ENCODE measurements at regions not wholly inside any gene's neighbourhood (a gene's known extent, or its start where the extent isn't known, plus 50 kb on each side); places are given as distances from the start of the nearest gene placed in this dataset.

DNA sequence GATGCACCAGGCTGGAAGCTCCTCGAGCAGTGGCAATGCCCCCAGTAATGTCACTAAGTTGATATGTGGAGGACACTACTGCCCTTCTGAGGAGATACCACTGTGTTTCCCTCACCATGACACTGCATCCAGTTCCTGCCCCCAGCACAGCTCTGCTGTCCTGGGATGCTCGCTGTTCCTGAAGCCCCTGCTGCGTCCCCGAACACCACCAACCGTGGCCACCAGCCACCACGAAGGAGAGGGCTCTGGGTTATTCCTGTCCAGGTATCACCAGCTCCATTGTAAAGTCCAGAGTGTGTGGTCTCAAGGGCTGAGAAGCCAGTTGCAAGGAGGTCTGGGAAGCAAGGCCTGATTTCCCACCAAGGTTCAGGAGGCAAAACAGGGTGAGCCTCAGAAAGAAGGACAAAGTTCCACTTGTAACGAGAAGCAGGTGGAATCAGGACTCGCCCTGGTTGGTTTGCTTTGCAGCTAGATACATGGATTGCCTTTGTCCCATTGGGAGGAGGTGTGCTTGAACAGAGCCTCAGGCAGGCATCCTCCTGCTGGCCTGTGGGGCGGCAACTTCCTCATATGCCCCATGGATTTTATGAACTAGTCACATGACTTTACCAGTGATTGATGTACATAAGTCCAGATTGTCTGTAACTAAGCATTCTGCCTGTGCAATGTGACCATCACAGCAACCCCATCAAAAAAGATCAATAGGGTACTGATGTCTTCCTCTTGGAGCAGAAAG is 427.0 kb upstream of the VSTM2A start:
- DNase-seq (ENCODE audit: low read depth in 1 of 2, low spot score in 2 of 2), result no peak
- Histone ChIP-seq H2BK15ac (ENCODE audit: low read length) (no peak overlapping the region), H3K79me1 (ENCODE audit: low read depth, low read length) (no peaks in the 10 kb centered on the region), H4K91ac (replicated peaks; ENCODE audit: insufficient read length, low read length) (no peak overlapping the region), H2BK5ac (ENCODE audit: low read depth, low read length) (no peak overlapping the region), H3K4me3 (ENCODE audit: extremely low read depth in 1 of 4, insufficient read depth in 2 of 4, low read depth in 3 of 4, low read length in 4 of 4) (no peak overlapping the region), H3K56ac (replicated peaks; ENCODE audit: insufficient read length, low read depth, low read length) (no peak overlapping the region), H3K14ac (ENCODE audit: insufficient read length) (no peak overlapping the region), H2BK12ac (ENCODE audit: low read depth, low read length) (no peak overlapping the region), H3K9ac (replicated peaks in 1 of 4; ENCODE audit: extremely low read depth in 1 of 4, low read depth in 3 of 4, low read length in 3 of 4) (no peak overlapping the region), H3K79me2 (ENCODE audit: control insufficient read depth in 1 of 2, insufficient read depth in 2 of 2, low read length in 2 of 2) (no peaks in the 10 kb centered on the region), H4K8ac (ENCODE audit: extremely low read depth, insufficient read depth, low read length) (no peak overlapping the region), H3K18ac (ENCODE audit: extremely low read depth, low read length) (no peak overlapping the region), H3K27ac (ENCODE audit: low read depth, low read length) (no peak overlapping the region), H3K4me1 (replicated peaks in 1 of 4; ENCODE audit: control insufficient read depth in 3 of 4, insufficient read depth in 4 of 4, low read length in 3 of 4) (peaks cover 0 to 3% (median 0%) of the 10 kb centered on the region in 4 experiments; a peak in 1 of 7 replicates), H3K36me3 (ENCODE audit: control insufficient read depth in 2 of 4, insufficient read depth in 4 of 4, low read length in 3 of 4) (no peaks in the 10 kb centered on the region), H3K23me2 (ENCODE audit: low read depth, low read length) (no peaks in the 10 kb centered on the region), H3K4me2 (ENCODE audit: insufficient read depth in 1 of 2, low read depth in 2 of 2, low read length in 2 of 2) (no peak overlapping the region), H3K4ac (replicated peaks; ENCODE audit: insufficient read length, low read depth, low read length) (no peak overlapping the region), H3K27me3 (replicated peaks in 1 of 4; ENCODE audit: control insufficient read depth in 3 of 4, extremely low read depth in 1 of 4, insufficient read depth in 3 of 4, low read length in 3 of 4) (no peaks in the 10 kb centered on the region), H3K23ac (ENCODE audit: insufficient read length) (no peak overlapping the region), H4K5ac (ENCODE audit: insufficient read length, low read depth, low read length) (no peak overlapping the region), H2BK120ac (replicated peaks; ENCODE audit: low read depth, low read length) (no peak overlapping the region), H2BK20ac (ENCODE audit: low read length) (no peak overlapping the region), H4K20me1 (replicated peaks in 1 of 2; ENCODE audit: control insufficient read depth in 1 of 2, insufficient read depth in 2 of 2, low read length in 2 of 2) (no peaks in the 10 kb centered on the region), H2AFZ (ENCODE audit: low read length) (no peak overlapping the region), H2AK5ac (ENCODE audit: low read depth, low read length) (no peak overlapping the region), H3K9me3 (ENCODE audit: insufficient read depth in 2 of 2, low read depth in 1 of 2, low read length in 1 of 2) (no peaks in the 10 kb centered on the region)
- ChIA-PET POLR2A (ENCODE audit: partially characterized antibody) (no interaction called here), CTCF (ENCODE audit: partially characterized antibody) (no interaction called here)
- FAIRE-seq, result no peak
- TF ChIP-seq MAFK (IDR thresholded peaks at IDR 0.05; ENCODE audit: low read depth, low read length), result no peak
- no peak for TF ChIP-seq CBX8 (IDR thresholded peaks at IDR 0.05; ENCODE audit: borderline replicate concordance, low read depth, low read length)
- TF ChIP-seq EP300 (IDR thresholded peaks at IDR 0.05; ENCODE audit: borderline replicate concordance in 1 of 2, low read depth in 2 of 2, low read length in 2 of 2), result no peak
- no peak for TF ChIP-seq SAP30 (IDR thresholded peaks at IDR 0.05; ENCODE audit: insufficient read depth, insufficient replicate concordance, low read length)
- TF ChIP-seq FOSL1 (IDR thresholded peaks at IDR 0.05; ENCODE audit: insufficient read depth, low read depth, low read length), result no peak
- no peak for TF ChIP-seq ZNF274 (IDR thresholded peaks at IDR 0.05; ENCODE audit: borderline replicate concordance, extremely low read depth, low read length)
- TF ChIP-seq KDM1A (IDR thresholded peaks at IDR 0.05; ENCODE audit: borderline replicate concordance, low read length), result no peak
- no peak for TF ChIP-seq POLR2A (IDR thresholded peaks at IDR 0.05; ENCODE audit: control extremely low read depth in 1 of 2, low read depth in 2 of 2, low read length in 2 of 2)
- no peak for TF ChIP-seq CBX5 (IDR thresholded peaks at IDR 0.05; ENCODE audit: low read depth, low read length)
- no peak for TF ChIP-seq SP1 (IDR thresholded peaks at IDR 0.05; ENCODE audit: low read depth, low read length)
- TF ChIP-seq, protein P1, sequence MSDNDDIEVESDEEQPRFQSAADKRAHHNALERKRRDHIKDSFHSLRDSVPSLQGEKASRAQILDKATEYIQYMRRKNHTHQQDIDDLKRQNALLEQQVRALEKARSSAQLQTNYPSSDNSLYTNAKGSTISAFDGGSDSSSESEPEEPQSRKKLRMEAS (IDR thresholded peaks at IDR 0.05), result no peak
- TF ChIP-seq CEBPB (IDR thresholded peaks at IDR 0.05; ENCODE audit: low read depth, low read length), result no peak
- WGBS, 2 experiments (ENCODE audit: extremely low coverage in 1 of 2, insufficient coverage in 1 of 2, insufficient read length in 1 of 2, insufficient replicate concordance in 2 of 2, low coverage in 1 of 2, low lambda C conversion rate in 2 of 2, missing lambda C conversion rate in 1 of 2), result 95% methylated on average over 9 of the region's 9 CpGs; no CpG with 5 or more reads in 1 of the 2 experiments

Measured in H1 (cell line).